H1 (cell line): ENCODE measurements at regions not wholly inside any gene's neighbourhood (a gene's known extent, or its start where the extent isn't known, plus 50 kb on each side); places are given as distances from the start of the nearest gene placed in this dataset.

Experiments used
- CTCF ChIA-PET: fragments of 300-600 bp; sonication (Branson Sonifier 250); formaldehyde crosslinking; loops from one replicate; lab custom pipeline; 2021; ENCODE audit not compliant: partially characterized antibody; lab: Charles Lee
- POLR2A ChIA-PET: fragments of 300-600 bp; sonication (Branson Sonifier 250); formaldehyde crosslinking; loops from one replicate; lab custom pipeline; 2021; ENCODE audit warnings: inconsistent platforms; ENCODE audit not compliant: partially characterized antibody; lab: Charles Lee
- DNase-seq, 2 experiments: peaks; one replicate each; pipeline versions ENCODE4 v3.0.0 to v3.0.0-alpha.2; 2010 to 2022; ENCODE audit warnings: low spot score in 2 of 2, low read depth in 1 of 2, mixed read lengths in 1 of 2
- FAIRE-seq: peaks from 2 replicates; lab custom pipeline; 2011; peaks lifted over from hg19 to GRCh38; lab: Jason Lieb, UNC
- H2AFZ ChIP-seq: 2 replicates; pipeline ENCODE4 v1.8.1; 2012; ENCODE audit warnings: low read length, inconsistent platforms
- H2AK5ac ChIP-seq: 2 replicates; pipeline ENCODE4 v1.6.1; 2013; ENCODE audit warnings: low read depth, low read length
- H2BK120ac ChIP-seq: replicated peaks from 2 replicates; pipeline ENCODE3; 2013; ENCODE audit warnings: low read depth, low read length, inconsistent platforms
- H2BK12ac ChIP-seq: 2 replicates; pipeline ENCODE4 v1.6.1; 2013; ENCODE audit warnings: low read depth, low read length
- H2BK15ac ChIP-seq: 2 replicates; pipeline ENCODE4 v1.6.1; 2013; ENCODE audit warnings: low read length
- H2BK20ac ChIP-seq: 2 replicates; pipeline ENCODE4 v1.6.1; 2013; ENCODE audit warnings: low read length
- H2BK5ac ChIP-seq: 2 replicates; pipeline ENCODE4 v1.6.1; 2013; ENCODE audit warnings: low read depth, low read length
- H3K14ac ChIP-seq: 2 replicates; pipeline ENCODE4 v1.6.1; 2013; ENCODE audit warnings: inconsistent platforms; ENCODE audit not compliant: insufficient read length
- H3K18ac ChIP-seq: 2 replicates; pipeline ENCODE4 v1.6.1; 2013; ENCODE audit warnings: low read length; ENCODE audit errors: extremely low read depth
- H3K23ac ChIP-seq: 2 replicates; pipeline ENCODE4 v1.6.1; 2013; ENCODE audit warnings: inconsistent platforms; ENCODE audit not compliant: insufficient read length
- H3K23me2 ChIP-seq: 2 replicates; pipeline ENCODE4 v1.6.1; 2013; ENCODE audit warnings: low read depth, low read length
- H3K27ac ChIP-seq: 2 replicates; pipeline ENCODE4 v1.6.1; 2011; ENCODE audit warnings: low read depth, low read length, inconsistent platforms
- H3K27me3 ChIP-seq, 4 experiments: replicated peaks in 1 of 4; 1 replicate in 1 of 4; 2 replicates in 3 of 4; pipeline versions ENCODE4 v1.6.1 to v1.8.1; 2011 to 2013; ENCODE audit warnings: low read length in 3 of 4, mild to moderate bottlenecking in 3 of 4, inconsistent platforms in 2 of 4, mixed read lengths in 2 of 4, moderate library complexity in 1 of 4; ENCODE audit not compliant: control insufficient read depth in 3 of 4, insufficient read depth in 3 of 4; ENCODE audit errors: extremely low read depth in 1 of 4
- H3K36me3 ChIP-seq, 4 experiments: 2 replicates each; pipeline versions ENCODE4 v1.6.1 to v1.8.1; 2011 to 2013; ENCODE audit warnings: mild to moderate bottlenecking in 4 of 4, low read length in 3 of 4, moderate library complexity in 2 of 4, control low read depth in 1 of 4, inconsistent platforms in 1 of 4; ENCODE audit not compliant: insufficient read depth in 4 of 4, control insufficient read depth in 2 of 4
- H3K4ac ChIP-seq: replicated peaks from 2 replicates; pipeline ENCODE3; 2013; ENCODE audit warnings: low read length, low read depth, mixed read lengths, inconsistent platforms; ENCODE audit not compliant: insufficient read length
- H3K4me1 ChIP-seq, 4 experiments: replicated peaks in 1 of 4; 1 replicate in 1 of 4; 2 replicates in 3 of 4; pipeline versions ENCODE4 v1.6.1 to v1.8.1; 2011 to 2013; ENCODE audit warnings: low read length in 3 of 4, inconsistent platforms in 2 of 4, mixed read lengths in 1 of 4; ENCODE audit not compliant: insufficient read depth in 4 of 4, control insufficient read depth in 3 of 4
- H3K4me2 ChIP-seq, 2 experiments: 2 replicates each; pipeline versions ENCODE4 v1.6.1 to v1.8.1; 2011 to 2013; ENCODE audit warnings: low read depth in 2 of 2, low read length in 2 of 2, control low read depth in 1 of 2, inconsistent platforms in 1 of 2, mild to moderate bottlenecking in 1 of 2; ENCODE audit not compliant: insufficient read depth in 1 of 2
- H3K4me3 ChIP-seq, 4 experiments: fragments of 200-600, 300-600 bp in 1 of 4; sonication (generic), shearing (Covaris generic), sonication (Bioruptor Twin) in 1 of 4; 2 replicates each; pipeline versions ENCODE4 v1.5.1 to v1.8.1; 2011 to 2016; ENCODE audit warnings: low read length in 4 of 4, low read depth in 3 of 4, control low read depth in 2 of 4, inconsistent platforms in 2 of 4, mild to moderate bottlenecking in 2 of 4, mixed read lengths in 1 of 4, moderate library complexity in 1 of 4; ENCODE audit not compliant: insufficient read depth in 2 of 4; ENCODE audit errors: extremely low read depth in 1 of 4
- H3K56ac ChIP-seq: replicated peaks from 2 replicates; pipeline ENCODE3; 2013; ENCODE audit warnings: low read depth, mild to moderate bottlenecking, mixed read lengths, low read length, inconsistent platforms; ENCODE audit not compliant: insufficient read length
- H3K79me1 ChIP-seq: 2 replicates; pipeline ENCODE4 v1.6.1; 2013; ENCODE audit warnings: low read depth, low read length, control low read depth
- H3K79me2 ChIP-seq, 2 experiments: 2 replicates each; pipeline versions ENCODE4 v1.6.1 to v1.8.1; 2012 to 2013; ENCODE audit warnings: low read length in 2 of 2, mild to moderate bottlenecking in 2 of 2, inconsistent platforms in 1 of 2; ENCODE audit not compliant: insufficient read depth in 2 of 2, control insufficient read depth in 1 of 2
- H3K9ac ChIP-seq, 4 experiments: replicated peaks in 1 of 4; 1 replicate in 1 of 4; 2 replicates in 3 of 4; pipeline versions ENCODE4 v1.6.1 to v1.8.1; 2011 to 2013; ENCODE audit warnings: low read depth in 3 of 4, low read length in 3 of 4, control low read depth in 2 of 4, mild to moderate bottlenecking in 2 of 4, moderate library complexity in 2 of 4, inconsistent platforms in 1 of 4; ENCODE audit errors: extremely low read depth in 1 of 4
- H3K9me3 ChIP-seq, 2 experiments: 2 replicates each; pipeline versions ENCODE4 v1.6.1 to v1.8.1; 2012 to 2013; ENCODE audit warnings: mild to moderate bottlenecking in 2 of 2, moderate library complexity in 2 of 2, control low read depth in 1 of 2, inconsistent platforms in 1 of 2, low read depth in 1 of 2, low read length in 1 of 2, mixed read lengths in 1 of 2; ENCODE audit not compliant: insufficient read depth in 2 of 2
- H4K20me1 ChIP-seq, 2 experiments: replicated peaks in 1 of 2; 2 replicates each; pipeline versions ENCODE3 to v1.8.1; 2011 to 2013; ENCODE audit warnings: inconsistent platforms in 2 of 2, low read length in 2 of 2, mild to moderate bottlenecking in 1 of 2; ENCODE audit not compliant: insufficient read depth in 2 of 2, control insufficient read depth in 1 of 2
- H4K5ac ChIP-seq: 2 replicates; pipeline ENCODE4 v1.6.1; 2013; ENCODE audit warnings: low read length, low read depth, mixed read lengths, inconsistent platforms; ENCODE audit not compliant: insufficient read length
- H4K8ac ChIP-seq: 2 replicates; pipeline ENCODE4 v1.8.0; 2013; ENCODE audit warnings: mild to moderate bottlenecking, moderate library complexity, low read length, inconsistent platforms; ENCODE audit not compliant: insufficient read depth; ENCODE audit errors: extremely low read depth
- H4K91ac ChIP-seq: replicated peaks from 2 replicates; pipeline ENCODE3; 2013; ENCODE audit warnings: low read length, mixed read lengths, inconsistent platforms; ENCODE audit not compliant: insufficient read length
- SIX5 ChIP-seq: IDR thresholded peaks from 2 replicates; pipeline ENCODE4 v1.6.1; 2011; ENCODE audit warnings: mild to moderate bottlenecking, low read depth, low read length

DNA sequence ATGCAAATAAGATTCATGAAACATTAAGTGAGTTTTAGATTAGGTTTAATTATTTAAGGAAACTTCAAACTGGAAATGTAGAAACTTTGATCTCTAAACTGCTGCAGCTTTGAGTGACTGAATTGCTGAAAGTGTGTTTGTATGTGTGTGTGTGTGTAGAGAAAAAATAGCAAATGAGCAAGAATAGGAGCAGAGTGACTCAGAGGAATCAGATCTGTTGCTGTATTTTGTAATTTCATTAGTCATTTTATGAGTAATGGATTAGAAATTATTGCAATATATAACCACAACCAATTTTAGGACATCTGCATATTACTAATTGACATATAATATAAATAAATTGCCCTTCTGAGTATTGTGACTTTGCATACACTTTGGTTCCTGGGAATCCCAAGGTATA lies 52.8 kb upstream of the SLC9A9 start:
- CTCF ChIA-PET = no interaction called here
- Histone ChIP-seq H3K79me1 (no peaks in the 10 kb centered on the region), H3K79me2 (no peaks in the 10 kb centered on the region), H3K4ac (no peak overlapping the region), H3K9me3 (no peaks in the 10 kb centered on the region), H2BK5ac (no peak overlapping the region), H2BK120ac (no peak overlapping the region), H2BK12ac (no peak overlapping the region), H3K23ac (no peak overlapping the region), H2AFZ (no peak overlapping the region), H2BK15ac (no peak overlapping the region), H4K8ac (no peak overlapping the region), H4K20me1 (no peaks in the 10 kb centered on the region), H3K36me3 (no peaks in the 10 kb centered on the region), H3K56ac (no peak overlapping the region), H3K4me2 (no peak overlapping the region), H2AK5ac (no peak overlapping the region), H3K18ac (no peak overlapping the region), H3K4me1 (no peaks in the 10 kb centered on the region), H4K91ac (no peak overlapping the region), H3K9ac (no peak overlapping the region), H3K14ac (no peak overlapping the region), H4K5ac (no peak overlapping the region), H3K23me2 (no peaks in the 10 kb centered on the region), H3K27me3 (no peaks in the 10 kb centered on the region), H3K4me3 (no peak overlapping the region), H2BK20ac (no peak overlapping the region), H3K27ac (no peak overlapping the region)
- no peak for DNase-seq
- POLR2A ChIA-PET = no interaction called here
- TF ChIP-seq SIX5 = no peak
- no peak for FAIRE-seq
